ENCODE measurements at regions not wholly inside any gene's neighbourhood (a gene's known extent, or its start where the extent isn't known, plus 50 kb on each side); places are given as distances from the start of the nearest gene placed in this dataset.

DNA sequence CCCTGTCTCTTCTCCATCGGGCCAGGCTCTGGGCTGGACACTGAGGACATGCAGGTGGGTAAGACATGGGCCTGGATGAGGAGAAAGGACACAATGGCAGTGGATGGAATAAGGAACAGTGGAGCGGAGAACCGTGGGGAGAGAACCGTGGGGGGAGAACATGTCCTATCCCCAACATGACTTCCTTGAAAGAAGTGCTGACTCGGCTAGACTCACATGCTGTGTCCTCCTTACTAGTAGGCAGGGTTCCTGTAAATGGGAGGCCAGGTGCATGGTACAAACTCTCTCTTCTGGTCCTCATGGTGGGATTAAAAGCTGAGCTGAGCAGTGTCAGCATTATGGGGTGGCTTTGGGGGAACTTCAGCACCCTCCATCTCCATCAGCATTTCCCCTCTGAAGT lies 137.4 kb upstream of the CSF3R start:
- no peak for TF ChIP-seq SP2 (IDR thresholded peaks at IDR 0.05; ENCODE audit: low read length)
- TF ChIP-seq, protein P1, sequence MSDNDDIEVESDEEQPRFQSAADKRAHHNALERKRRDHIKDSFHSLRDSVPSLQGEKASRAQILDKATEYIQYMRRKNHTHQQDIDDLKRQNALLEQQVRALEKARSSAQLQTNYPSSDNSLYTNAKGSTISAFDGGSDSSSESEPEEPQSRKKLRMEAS (IDR thresholded peaks at IDR 0.05) = no peak
- no peak for TF ChIP-seq EZH2 (IDR thresholded peaks at IDR 0.05; ENCODE audit: low read depth, low read length, severe bottlenecking)
- TF ChIP-seq, protein P2, sequence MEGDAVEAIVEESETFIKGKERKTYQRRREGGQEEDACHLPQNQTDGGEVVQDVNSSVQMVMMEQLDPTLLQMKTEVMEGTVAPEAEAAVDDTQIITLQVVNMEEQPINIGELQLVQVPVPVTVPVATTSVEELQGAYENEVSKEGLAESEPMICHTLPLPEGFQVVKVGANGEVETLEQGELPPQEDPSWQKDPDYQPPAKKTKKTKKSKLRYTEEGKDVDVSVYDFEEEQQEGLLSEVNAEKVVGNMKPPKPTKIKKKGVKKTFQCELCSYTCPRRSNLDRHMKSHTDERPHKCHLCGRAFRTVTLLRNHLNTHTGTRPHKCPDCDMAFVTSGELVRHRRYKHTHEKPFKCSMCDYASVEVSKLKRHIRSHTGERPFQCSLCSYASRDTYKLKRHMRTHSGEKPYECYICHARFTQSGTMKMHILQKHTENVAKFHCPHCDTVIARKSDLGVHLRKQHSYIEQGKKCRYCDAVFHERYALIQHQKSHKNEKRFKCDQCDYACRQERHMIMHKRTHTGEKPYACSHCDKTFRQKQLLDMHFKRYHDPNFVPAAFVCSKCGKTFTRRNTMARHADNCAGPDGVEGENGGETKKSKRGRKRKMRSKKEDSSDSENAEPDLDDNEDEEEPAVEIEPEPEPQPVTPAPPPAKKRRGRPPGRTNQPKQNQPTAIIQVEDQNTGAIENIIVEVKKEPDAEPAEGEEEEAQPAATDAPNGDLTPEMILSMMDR (IDR thresholded peaks at IDR 0.05; ENCODE audit: control extremely low read depth in 1 of 3, insufficient read depth in 1 of 3, low read depth in 1 of 3, low read length in 3 of 3) = no peak
- TF ChIP-seq EGR1 (IDR thresholded peaks at IDR 0.05; ENCODE audit: borderline replicate concordance, low read depth, low read length) = no peak
- no peak for TF ChIP-seq YY1 (IDR thresholded peaks at IDR 0.05; ENCODE audit: low read depth, low read length)
- no peak for TF ChIP-seq GABPA (IDR thresholded peaks at IDR 0.05; ENCODE audit: borderline replicate concordance, insufficient read depth, low read length)
- TF ChIP-seq, protein P3, sequence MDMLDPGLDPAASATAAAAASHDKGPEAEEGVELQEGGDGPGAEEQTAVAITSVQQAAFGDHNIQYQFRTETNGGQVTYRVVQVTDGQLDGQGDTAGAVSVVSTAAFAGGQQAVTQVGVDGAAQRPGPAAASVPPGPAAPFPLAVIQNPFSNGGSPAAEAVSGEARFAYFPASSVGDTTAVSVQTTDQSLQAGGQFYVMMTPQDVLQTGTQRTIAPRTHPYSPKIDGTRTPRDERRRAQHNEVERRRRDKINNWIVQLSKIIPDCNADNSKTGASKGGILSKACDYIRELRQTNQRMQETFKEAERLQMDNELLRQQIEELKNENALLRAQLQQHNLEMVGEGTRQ (IDR thresholded peaks at IDR 0.05; ENCODE audit: low read length) = no peak
- no peak for TF ChIP-seq POLR2A (IDR thresholded peaks at IDR 0.05; ENCODE audit: control extremely low read depth in 1 of 2, low read depth in 2 of 2, low read length in 2 of 2)

All from H1 (cell line).